C4-2B (cell line): ENCODE measurements at regions not wholly inside any gene's neighbourhood (a gene's known extent, or its start where the extent isn't known, plus 50 kb on each side); places are given as distances from the start of the nearest gene placed in this dataset.

ENCODE experiments used
- ZFX ChIP-seq: fragments of 450-650 bp; IDR thresholded peaks from 2 replicates; pipeline ENCODE4 v1.6.1; 2017
- TF ChIP-seq, protein P1 (sequence below): fragments of 450-650 bp; conservative IDR thresholded peaks from 2 replicates; pipeline ENCODE4 v1.5.1; 2017; ENCODE audit warnings: mild to moderate bottlenecking

- TF ChIP-seq, protein P1, sequence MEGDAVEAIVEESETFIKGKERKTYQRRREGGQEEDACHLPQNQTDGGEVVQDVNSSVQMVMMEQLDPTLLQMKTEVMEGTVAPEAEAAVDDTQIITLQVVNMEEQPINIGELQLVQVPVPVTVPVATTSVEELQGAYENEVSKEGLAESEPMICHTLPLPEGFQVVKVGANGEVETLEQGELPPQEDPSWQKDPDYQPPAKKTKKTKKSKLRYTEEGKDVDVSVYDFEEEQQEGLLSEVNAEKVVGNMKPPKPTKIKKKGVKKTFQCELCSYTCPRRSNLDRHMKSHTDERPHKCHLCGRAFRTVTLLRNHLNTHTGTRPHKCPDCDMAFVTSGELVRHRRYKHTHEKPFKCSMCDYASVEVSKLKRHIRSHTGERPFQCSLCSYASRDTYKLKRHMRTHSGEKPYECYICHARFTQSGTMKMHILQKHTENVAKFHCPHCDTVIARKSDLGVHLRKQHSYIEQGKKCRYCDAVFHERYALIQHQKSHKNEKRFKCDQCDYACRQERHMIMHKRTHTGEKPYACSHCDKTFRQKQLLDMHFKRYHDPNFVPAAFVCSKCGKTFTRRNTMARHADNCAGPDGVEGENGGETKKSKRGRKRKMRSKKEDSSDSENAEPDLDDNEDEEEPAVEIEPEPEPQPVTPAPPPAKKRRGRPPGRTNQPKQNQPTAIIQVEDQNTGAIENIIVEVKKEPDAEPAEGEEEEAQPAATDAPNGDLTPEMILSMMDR = no peak
- TF ChIP-seq ZFX = no peak
Observed at GRCh38 chr7:91443862-91444261, 179.6 kb downstream of the FZD1 start.
